ENCODE measurements at regions not wholly inside any gene's neighbourhood (a gene's known extent, or its start where the extent isn't known, plus 50 kb on each side); places are given as distances from the start of the nearest gene placed in this dataset.
A peak's percentile ranks its signal among the peaks of the same experiment; 100 is the strongest.

GRCh38 chr6:113291751-113292445 is 565.2 kb upstream of the MARCKS start:
- Histone ChIP-seq H3K9me3 (ENCODE audit: insufficient read depth, low read depth, low read length) (no peaks in the 10 kb centered on the region), H3K27ac (ENCODE audit: low read depth, low read length) (no peak overlapping the region), H3K4me1 (ENCODE audit: insufficient read depth, low read length) (no peaks in the 10 kb centered on the region), H3K9ac (ENCODE audit: low read length) (no peak overlapping the region), H3K27me3 (ENCODE audit: insufficient read depth, low read length) (no peaks in the 10 kb centered on the region), H3K36me3 (ENCODE audit: insufficient read depth, low read length) (no peaks in the 10 kb centered on the region), H3K4me3 (ENCODE audit: insufficient read depth, low read depth, low read length) (no peak overlapping the region), H4K20me1 (ENCODE audit: insufficient read depth, low read length) (no peaks in the 10 kb centered on the region), H2AFZ (ENCODE audit: low read depth, low read length) (no peak overlapping the region), H3K79me2 (ENCODE audit: insufficient read depth, low read length) (no peaks in the 10 kb centered on the region), H3K4me2 (ENCODE audit: low read length) (no peak overlapping the region)
- no peak for FAIRE-seq
- no peak overlapping the region for H3K27ac Mint-ChIP-seq (ENCODE audit: unreplicated experiment)
- DNase-seq (ENCODE audit: low read depth), result peak; percentile 56
- H3K4me1 Mint-ChIP-seq (ENCODE audit: low read depth, unreplicated experiment), result peaks cover 3% of the 10 kb centered on the region
- H3K36me3 Mint-ChIP-seq (ENCODE audit: low read depth, unreplicated experiment), result no peaks in the 10 kb centered on the region
- H3K4me3 Mint-ChIP-seq (ENCODE audit: unreplicated experiment), result no peak overlapping the region
- H3K9me3 Mint-ChIP-seq (ENCODE audit: unreplicated experiment), result peaks cover 4% of the 10 kb centered on the region
- H3K27me3 Mint-ChIP-seq (ENCODE audit: low read depth, unreplicated experiment), result no peaks in the 10 kb centered on the region
- TF ChIP-seq, protein P1, sequence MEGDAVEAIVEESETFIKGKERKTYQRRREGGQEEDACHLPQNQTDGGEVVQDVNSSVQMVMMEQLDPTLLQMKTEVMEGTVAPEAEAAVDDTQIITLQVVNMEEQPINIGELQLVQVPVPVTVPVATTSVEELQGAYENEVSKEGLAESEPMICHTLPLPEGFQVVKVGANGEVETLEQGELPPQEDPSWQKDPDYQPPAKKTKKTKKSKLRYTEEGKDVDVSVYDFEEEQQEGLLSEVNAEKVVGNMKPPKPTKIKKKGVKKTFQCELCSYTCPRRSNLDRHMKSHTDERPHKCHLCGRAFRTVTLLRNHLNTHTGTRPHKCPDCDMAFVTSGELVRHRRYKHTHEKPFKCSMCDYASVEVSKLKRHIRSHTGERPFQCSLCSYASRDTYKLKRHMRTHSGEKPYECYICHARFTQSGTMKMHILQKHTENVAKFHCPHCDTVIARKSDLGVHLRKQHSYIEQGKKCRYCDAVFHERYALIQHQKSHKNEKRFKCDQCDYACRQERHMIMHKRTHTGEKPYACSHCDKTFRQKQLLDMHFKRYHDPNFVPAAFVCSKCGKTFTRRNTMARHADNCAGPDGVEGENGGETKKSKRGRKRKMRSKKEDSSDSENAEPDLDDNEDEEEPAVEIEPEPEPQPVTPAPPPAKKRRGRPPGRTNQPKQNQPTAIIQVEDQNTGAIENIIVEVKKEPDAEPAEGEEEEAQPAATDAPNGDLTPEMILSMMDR (IDR thresholded peaks at IDR 0.05; ENCODE audit: insufficient read depth, low read depth, low read length), result no peak

GRCh38 chr6:113292646-113293422 is 564.3 kb upstream of the MARCKS start:
- H2AFZ ChIP-seq (ENCODE audit: low read depth, low read length), result no peak overlapping the region
- DNase-seq (ENCODE audit: low read depth) (peak; percentile 14), FAIRE-seq (no peak)
- Mint-ChIP-seq H3K4me1 (ENCODE audit: low read depth, unreplicated experiment) (peaks cover 3% of the 10 kb centered on the region), H3K27me3 (ENCODE audit: low read depth, unreplicated experiment) (no peaks in the 10 kb centered on the region), H3K27ac (ENCODE audit: unreplicated experiment) (no peak overlapping the region), H3K4me3 (ENCODE audit: unreplicated experiment) (no peak overlapping the region), H3K36me3 (ENCODE audit: low read depth, unreplicated experiment) (no peaks in the 10 kb centered on the region), H3K9me3 (ENCODE audit: unreplicated experiment) (peaks cover 3% of the 10 kb centered on the region)
- no peaks in the 10 kb centered on the region for H3K27me3 ChIP-seq (ENCODE audit: insufficient read depth, low read length)
- no peak overlapping the region for H3K9ac ChIP-seq (ENCODE audit: low read length)
- no peak for TF ChIP-seq EZH2 (IDR thresholded peaks at IDR 0.05; ENCODE audit: insufficient read depth, low read length)
- TF ChIP-seq, protein P1 (IDR thresholded peaks at IDR 0.05; ENCODE audit: insufficient read depth, low read depth, low read length), result no peak
- H3K4me1 ChIP-seq (ENCODE audit: insufficient read depth, low read length), result no peaks in the 10 kb centered on the region
- H4K20me1 ChIP-seq (ENCODE audit: insufficient read depth, low read length), result no peaks in the 10 kb centered on the region
- no peak overlapping the region for H3K27ac ChIP-seq (ENCODE audit: low read depth, low read length)
- H3K9me3 ChIP-seq (ENCODE audit: insufficient read depth, low read depth, low read length), result no peaks in the 10 kb centered on the region
- no peaks in the 10 kb centered on the region for H3K36me3 ChIP-seq (ENCODE audit: insufficient read depth, low read length)
- no peak overlapping the region for H3K4me3 ChIP-seq (ENCODE audit: insufficient read depth, low read depth, low read length)
- H3K4me2 ChIP-seq (ENCODE audit: low read length), result no peak overlapping the region
- H3K79me2 ChIP-seq (ENCODE audit: insufficient read depth, low read length), result no peaks in the 10 kb centered on the region

- Histone ChIP-seq H4K20me1 (ENCODE audit: insufficient read depth, low read length) (no peaks in the 10 kb centered on the region), H3K27ac (ENCODE audit: low read depth, low read length) (no peak overlapping the region), H3K4me3 (ENCODE audit: insufficient read depth, low read depth, low read length) (no peak overlapping the region), H2AFZ (ENCODE audit: low read depth, low read length) (no peak overlapping the region), H3K27me3 (ENCODE audit: insufficient read depth, low read length) (no peaks in the 10 kb centered on the region), H3K9ac (ENCODE audit: low read length) (no peak overlapping the region), H3K4me1 (ENCODE audit: insufficient read depth, low read length) (no peaks in the 10 kb centered on the region), H3K36me3 (ENCODE audit: insufficient read depth, low read length) (no peaks in the 10 kb centered on the region), H3K9me3 (ENCODE audit: insufficient read depth, low read depth, low read length) (no peaks in the 10 kb centered on the region), H3K79me2 (ENCODE audit: insufficient read depth, low read length) (no peaks in the 10 kb centered on the region), H3K4me2 (ENCODE audit: low read length) (no peak overlapping the region)
- no peaks in the 10 kb centered on the region for H3K27me3 Mint-ChIP-seq (ENCODE audit: low read depth, unreplicated experiment)
- no peak overlapping the region for H3K4me3 Mint-ChIP-seq (ENCODE audit: unreplicated experiment)
- FAIRE-seq (no peak), DNase-seq (ENCODE audit: low read depth) (no peak)
- no peak overlapping the region for H3K27ac Mint-ChIP-seq (ENCODE audit: unreplicated experiment)
- peaks cover 3% of the 10 kb centered on the region for H3K9me3 Mint-ChIP-seq (ENCODE audit: unreplicated experiment)
- TF ChIP-seq, protein P1 (IDR thresholded peaks at IDR 0.05; ENCODE audit: insufficient read depth, low read depth, low read length), result no peak
- TF ChIP-seq EZH2 (IDR thresholded peaks at IDR 0.05; ENCODE audit: insufficient read depth, low read length), result no peak
- H3K4me1 Mint-ChIP-seq (ENCODE audit: low read depth, unreplicated experiment), result peaks cover 3% of the 10 kb centered on the region
- no peaks in the 10 kb centered on the region for H3K36me3 Mint-ChIP-seq (ENCODE audit: low read depth, unreplicated experiment)
These were observed 563.8 kb upstream of the MARCKS start for GRCh38 chr6:113293423-113293740.
